Right lobe of liver (tissue), 4 donors: ENCODE measurements at regions not wholly inside any gene's neighbourhood (a gene's known extent, or its start where the extent isn't known, plus 50 kb on each side); places are given as distances from the start of the nearest gene placed in this dataset.

ENCODE experiments used
- POLR2A ChIP-seq: fragments of 450-650 bp; IDR thresholded peaks from one replicate; pipeline ENCODE4 v1.6.1; 2017; ENCODE audit warnings: antibody characterized with exemption, mild to moderate bottlenecking
- TF ChIP-seq, protein P1 (sequence below), 4 donors: fragments of 200-600 bp in 3 of 4; fragments of 450-650 bp in 1 of 4; IDR thresholded peaks; one replicate each; pipeline versions ENCODE4 v1.5.1 to v1.8.0; 2016 to 2022; ENCODE audit warnings: antibody characterized with exemption in 4 of 4, mild to moderate bottlenecking in 2 of 4
- donor health status: DM: no; HTN: no; CAD: no.
- donor health status: DM: no; HTN: no; CAD: no.
- donor health status: DM: no; HTN: yes; CAD: no.

DNA sequence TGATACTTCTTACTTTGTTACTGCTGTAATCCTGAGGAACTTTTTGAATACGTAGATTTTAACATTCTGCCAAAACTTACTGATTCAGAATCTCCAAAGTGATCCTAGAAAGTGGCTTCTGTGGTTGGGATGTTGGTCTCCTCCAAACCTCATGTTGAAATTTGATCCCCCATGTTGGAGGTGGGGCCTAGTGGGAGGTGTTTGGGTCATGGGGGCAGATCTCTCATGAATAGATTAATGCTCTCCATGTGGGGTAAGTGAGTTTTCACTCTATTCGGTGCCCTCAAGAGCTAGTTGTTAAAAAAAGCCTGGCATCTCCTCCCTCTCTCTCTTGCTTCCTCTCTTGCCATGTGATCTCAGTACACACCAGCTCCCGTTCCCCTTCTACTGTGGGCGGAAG lies 329.9 kb downstream of the HRH4 start:
- TF ChIP-seq, protein P1, sequence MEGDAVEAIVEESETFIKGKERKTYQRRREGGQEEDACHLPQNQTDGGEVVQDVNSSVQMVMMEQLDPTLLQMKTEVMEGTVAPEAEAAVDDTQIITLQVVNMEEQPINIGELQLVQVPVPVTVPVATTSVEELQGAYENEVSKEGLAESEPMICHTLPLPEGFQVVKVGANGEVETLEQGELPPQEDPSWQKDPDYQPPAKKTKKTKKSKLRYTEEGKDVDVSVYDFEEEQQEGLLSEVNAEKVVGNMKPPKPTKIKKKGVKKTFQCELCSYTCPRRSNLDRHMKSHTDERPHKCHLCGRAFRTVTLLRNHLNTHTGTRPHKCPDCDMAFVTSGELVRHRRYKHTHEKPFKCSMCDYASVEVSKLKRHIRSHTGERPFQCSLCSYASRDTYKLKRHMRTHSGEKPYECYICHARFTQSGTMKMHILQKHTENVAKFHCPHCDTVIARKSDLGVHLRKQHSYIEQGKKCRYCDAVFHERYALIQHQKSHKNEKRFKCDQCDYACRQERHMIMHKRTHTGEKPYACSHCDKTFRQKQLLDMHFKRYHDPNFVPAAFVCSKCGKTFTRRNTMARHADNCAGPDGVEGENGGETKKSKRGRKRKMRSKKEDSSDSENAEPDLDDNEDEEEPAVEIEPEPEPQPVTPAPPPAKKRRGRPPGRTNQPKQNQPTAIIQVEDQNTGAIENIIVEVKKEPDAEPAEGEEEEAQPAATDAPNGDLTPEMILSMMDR (IDR thresholded peaks at IDR 0.05), result no peak
- TF ChIP-seq POLR2A, result no peak
